NB4 (cell line): ENCODE measurements at regions not wholly inside any gene's neighbourhood (a gene's known extent, or its start where the extent isn't known, plus 50 kb on each side); places are given as distances from the start of the nearest gene placed in this dataset.

Experiments used
- CTCF ChIP-seq: IDR thresholded peaks from one replicate; pipeline ENCODE4 v1.5.1; 2012; ENCODE audit warnings: low read depth, low read length
- MYC ChIP-seq: IDR thresholded peaks from 2 replicates; pipeline ENCODE4 v1.6.1; 2011; ENCODE audit warnings: low read depth, low read length
- POLR2A ChIP-seq: IDR thresholded peaks from 2 replicates; pipeline ENCODE4 v1.6.1; 2011; ENCODE audit warnings: mild to moderate bottlenecking; ENCODE audit not compliant: insufficient read length; ENCODE audit errors: extremely low read depth

GRCh38 chr15:97806766-97807165, 153.7 kb upstream of the ARRDC4 start:
- TF ChIP-seq CTCF (no peak), POLR2A (no peak), MYC (no peak)
